Esophagus (tissue), 2 donors: ENCODE measurements at regions not wholly inside any gene's neighbourhood (a gene's known extent, or its start where the extent isn't known, plus 50 kb on each side); places are given as distances from the start of the nearest gene placed in this dataset.
"Not testable (repeated sequence)": the region's sequence is repeated elsewhere in the genome, so short reads cannot be mapped to it uniquely, and the experiment has no call there.

ENCODE experiments used
- H3K27ac ChIP-seq, 2 donors: one replicate each; pipeline ENCODE4 v1.5.1; 2013; ENCODE audit warnings: low read depth in 2 of 2, mild to moderate bottlenecking in 2 of 2, inconsistent platforms in 1 of 2, low read length in 1 of 2, moderate library complexity in 1 of 2
- H3K27me3 ChIP-seq, 2 donors: one replicate each; pipeline ENCODE4 v1.6.1; 2013; ENCODE audit warnings: low read length in 2 of 2, control low read depth in 1 of 2, mild to moderate bottlenecking in 1 of 2; ENCODE audit not compliant: insufficient read depth in 2 of 2, control insufficient read depth in 1 of 2
- H3K36me3 ChIP-seq, 2 donors: one replicate each; pipeline ENCODE4 v1.6.1; 2013; ENCODE audit warnings: low read length in 1 of 2; ENCODE audit not compliant: control insufficient read depth in 2 of 2, insufficient read depth in 2 of 2
- H3K4me1 ChIP-seq, 2 donors: one replicate each; pipeline ENCODE4 v1.6.1; 2013; ENCODE audit warnings: low read length in 1 of 2; ENCODE audit not compliant: control insufficient read depth in 2 of 2, insufficient read depth in 2 of 2
- H3K4me3 ChIP-seq, 2 donors: one replicate each; pipeline ENCODE4 v1.5.1; 2013; ENCODE audit warnings: low read length in 2 of 2, mild to moderate bottlenecking in 2 of 2, low read depth in 1 of 2, moderate library complexity in 1 of 2
- H3K9me3 ChIP-seq, 2 donors: one replicate each; pipeline ENCODE4 v1.6.1; 2013; ENCODE audit warnings: mild to moderate bottlenecking in 2 of 2, low read depth in 1 of 2, low read length in 1 of 2, moderate library complexity in 1 of 2; ENCODE audit not compliant: control insufficient read depth in 2 of 2, insufficient read depth in 1 of 2
- WGBS, 2 donors: extraction: QIAGEN DNeasy Blood & Tissue Kit; methylation state at CpG; one replicate each; pipeline ENCODE4 v1.1.7; 2013; 5-methylcytosine and 5-hydroxymethylcytosine counted together
- donor health status: healthy with polysubstance abuse.
- donor health status: Bipolar disorder and iron deficiency.

- H3K27ac ChIP-seq: no peak overlapping the region
- H3K36me3 ChIP-seq: no peaks in the 10 kb centered on the region
- H3K9me3 ChIP-seq: no peaks in the 10 kb centered on the region
- no peak overlapping the region for H3K4me3 ChIP-seq
- peaks cover 0 to 3% of the 10 kb centered on the region in 2 donors for H3K4me1 ChIP-seq
- no peaks in the 10 kb centered on the region for H3K27me3 ChIP-seq
- WGBS, 2 donors: 65 to 90% methylated on average over 1 of the region's 1 CpG
Measured at GRCh38 chr1:201731592-201731991, 97.4 kb upstream of the IPO9 start.

DNA sequence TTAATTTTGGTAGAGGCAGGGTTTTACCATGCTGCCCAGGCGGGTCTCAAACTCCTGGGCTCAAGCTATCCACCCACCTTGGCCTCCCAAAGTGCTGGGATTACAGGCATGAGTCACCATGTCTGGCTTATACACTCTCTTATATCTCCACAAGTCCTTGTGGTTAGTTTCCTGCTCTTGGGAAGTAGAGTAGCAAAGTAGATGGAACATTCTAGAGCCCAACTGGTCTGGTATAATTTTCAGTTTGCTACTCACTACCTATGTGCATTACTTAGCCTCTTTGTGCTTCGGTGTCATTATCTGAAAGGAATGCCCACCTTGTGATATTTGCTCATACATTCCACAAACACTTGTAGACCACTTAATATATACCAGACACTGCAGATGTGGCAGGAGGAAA lies 96.6 kb upstream of the IPO9 start:
- peaks cover 0 to 6% of the 10 kb centered on the region in 2 donors for H3K4me1 ChIP-seq
- no peaks in the 10 kb centered on the region for H3K9me3 ChIP-seq
- H3K27ac ChIP-seq: no peak overlapping the region
- H3K36me3 ChIP-seq: no peaks in the 10 kb centered on the region
- 78 to 91% methylated on average over 2 of the region's 2 CpGs for WGBS, 2 donors
- no peaks in the 10 kb centered on the region for H3K27me3 ChIP-seq
- H3K4me3 ChIP-seq: no peak overlapping the region

GRCh38 chr1:201734221-201734620 lies 94.7 kb upstream of the IPO9 start:
- not testable (repeated sequence) for H3K27ac ChIP-seq, H3K4me1 ChIP-seq, H3K4me3 ChIP-seq, H3K27me3 ChIP-seq, H3K36me3 ChIP-seq, H3K9me3 ChIP-seq
- WGBS, 2 donors: 80 to 84% methylated on average over 4 of the region's 4 CpGs

DNA sequence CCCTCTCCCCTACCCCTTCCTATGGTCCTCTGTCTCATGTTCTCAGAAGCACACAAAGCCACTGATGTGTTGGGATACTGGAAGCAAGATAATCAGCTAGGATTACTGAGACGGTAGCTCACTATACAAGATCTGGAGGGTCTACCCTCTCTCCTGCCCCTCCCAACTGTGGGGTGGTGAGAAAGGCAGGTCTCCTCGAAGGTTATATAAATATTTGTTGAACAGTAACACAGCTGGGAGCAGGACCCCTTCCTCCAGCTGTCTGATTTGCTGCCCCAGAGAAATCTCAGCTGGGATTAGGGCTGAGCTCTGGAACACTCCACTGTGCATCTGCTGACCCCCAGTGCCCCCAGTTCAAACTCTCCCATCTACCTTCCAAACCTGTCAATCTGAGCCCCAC lies 94.2 kb upstream of the IPO9 start:
- Histone ChIP-seq H3K9me3 (no peaks in the 10 kb centered on the region), H3K27ac (no peak overlapping the region), H3K36me3 (no peaks in the 10 kb centered on the region), H3K4me3 (no peak overlapping the region), H3K27me3 (no peaks in the 10 kb centered on the region), H3K4me1 (peaks cover 0 to 6% of the 10 kb centered on the region in 2 donors)
- 62 to 64% methylated on average over 2 of the region's 2 CpGs for WGBS, 2 donors

GRCh38 chr1:201736707-201737320 lies 92.1 kb upstream of the IPO9 start:
- 59 to 61% methylated on average over 6 of the region's 6 CpGs for WGBS, 2 donors
- Histone ChIP-seq H3K9me3 (no peaks in the 10 kb centered on the region), H3K36me3 (no peaks in the 10 kb centered on the region), H3K4me3 (no peak overlapping the region), H3K4me1 (peaks cover 2 to 13% of the 10 kb centered on the region in 2 donors), H3K27me3 (no peaks in the 10 kb centered on the region), H3K27ac (no peak overlapping the region)

DNA sequence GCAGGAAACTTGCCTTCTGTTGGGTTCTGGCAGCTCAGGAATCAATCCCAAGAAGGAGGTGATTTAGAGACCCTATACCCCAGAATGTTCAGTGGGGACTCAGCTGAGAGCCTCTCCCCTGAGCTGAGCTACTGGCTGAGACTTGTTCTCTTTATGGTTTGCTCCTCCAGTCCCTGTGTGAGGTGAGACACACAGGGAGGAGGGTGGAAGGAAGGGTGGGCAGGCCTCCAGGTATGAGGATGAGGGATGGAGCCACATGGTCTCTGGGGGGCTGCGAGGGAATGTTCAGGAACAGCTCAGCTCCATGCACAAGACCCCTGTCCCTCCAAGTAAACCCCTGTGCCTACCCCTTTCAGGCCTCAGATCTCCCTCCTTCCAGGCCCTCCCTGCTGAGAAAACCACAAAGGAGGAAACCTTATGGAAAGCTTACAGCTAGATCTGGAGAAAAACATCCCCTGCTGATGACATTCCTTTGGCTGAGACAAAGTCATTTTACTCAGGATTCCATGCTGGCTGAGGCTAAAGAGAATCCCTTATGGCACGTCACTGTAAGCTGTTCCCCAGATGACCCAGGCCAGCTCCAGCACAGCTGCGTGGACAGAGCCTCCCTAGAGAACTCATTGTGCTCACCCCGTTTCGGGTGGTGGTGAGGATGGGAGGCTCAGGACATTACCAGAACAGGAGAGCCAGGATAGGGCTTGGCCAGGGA lies 91.5 kb upstream of the IPO9 start:
- Histone ChIP-seq H3K9me3 (no peaks in the 10 kb centered on the region), H3K36me3 (no peaks in the 10 kb centered on the region), H3K4me1 (peaks cover 4 to 17% of the 10 kb centered on the region in 2 donors), H3K27me3 (no peaks in the 10 kb centered on the region), H3K27ac (peak overlapping the region in 1 of 2 donors; percentile 53), H3K4me3 (no peak overlapping the region)
- WGBS, 2 donors: 60 to 69% methylated on average over 5 of the region's 5 CpGs

DNA sequence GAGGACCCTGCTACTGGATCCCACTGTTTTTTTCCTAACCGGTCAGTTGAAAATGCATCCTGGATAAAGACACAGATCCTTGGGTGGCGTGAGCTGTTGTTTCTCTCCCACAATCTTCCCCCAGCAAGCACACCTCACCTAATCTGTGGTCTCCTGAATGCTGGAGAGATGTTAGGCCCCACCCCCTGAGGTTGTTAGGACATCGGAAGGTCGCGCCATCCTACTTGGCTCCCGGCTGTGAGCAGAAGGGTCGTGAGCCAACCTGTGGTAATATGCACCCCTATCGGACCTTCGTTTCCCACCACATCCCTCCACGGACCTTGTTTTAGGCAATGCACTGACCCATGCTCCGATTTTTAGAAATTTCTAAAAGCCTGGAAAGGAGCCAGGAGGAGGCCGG lies 89.9 kb upstream of the IPO9 start:
- WGBS, 2 donors: 30 to 34% methylated on average over 12 of the region's 12 CpGs
- Histone ChIP-seq H3K4me3 (peak overlapping the region; percentile 69 to 72), H3K27me3 (no peaks in the 10 kb centered on the region), H3K27ac (peak overlapping the region in 1 of 2 donors; percentile 31), H3K9me3 (no peaks in the 10 kb centered on the region), H3K4me1 (peaks cover 4 to 18% of the 10 kb centered on the region in 2 donors), H3K36me3 (no peaks in the 10 kb centered on the region)

GRCh38 chr1:201739492-201740085 lies 89.4 kb upstream of the IPO9 start:
- WGBS, 2 donors: 6 to 10% methylated on average over 38 of the region's 38 CpGs
- H3K4me1 ChIP-seq: peaks cover 4 to 18% of the 10 kb centered on the region in 2 donors
- H3K27ac ChIP-seq: peak overlapping the region; percentile 31 to 70

GRCh38 chr1:201740086-201740541 lies 88.8 kb upstream of the IPO9 start:
- Histone ChIP-seq H3K4me1 (peaks cover 4 to 15% of the 10 kb centered on the region in 2 donors), H3K27me3 (no peaks in the 10 kb centered on the region), H3K27ac (peak overlapping the region; percentile 31 to 70), H3K9me3 (no peaks in the 10 kb centered on the region), H3K36me3 (no peaks in the 10 kb centered on the region), H3K4me3 (peak overlapping the region; percentile 69 to 72)
- 6 to 12% methylated on average over 29 of the region's 29 CpGs for WGBS, 2 donors

More at GRCh38 chr1:201739492-201740085, 89.4 kb upstream of the IPO9 start:
- Histone ChIP-seq H3K4me3 (peak overlapping the region; percentile 69 to 72), H3K36me3 (no peaks in the 10 kb centered on the region), H3K9me3 (no peaks in the 10 kb centered on the region), H3K27me3 (no peaks in the 10 kb centered on the region)
